ENCODE measurements at regions not wholly inside any gene's neighbourhood (a gene's known extent, or its start where the extent isn't known, plus 50 kb on each side); places are given as distances from the start of the nearest gene placed in this dataset.

GRCh38 chr3:6516694-6517093, 344.2 kb upstream of the GRM7 start:
- TF ChIP-seq POLR2AphosphoS5 (IDR thresholded peaks at IDR 0.05) = no peak
- no peak for TF ChIP-seq CTCF (IDR thresholded peaks at IDR 0.05)
- TF ChIP-seq POLR2A (IDR thresholded peaks at IDR 0.05) = no peak
- TF ChIP-seq EP300 (IDR thresholded peaks at IDR 0.05) = no peak
